ENCODE measurements at regions not wholly inside any gene's neighbourhood (a gene's known extent, or its start where the extent isn't known, plus 50 kb on each side); places are given as distances from the start of the nearest gene placed in this dataset.
A peak's percentile ranks its signal among the peaks of the same experiment; 100 is the strongest.

GRCh38 chr22:44599084-44599483 lies 101.1 kb upstream of the RTL6 start:
- Mint-ChIP-seq H3K36me3 (ENCODE audit: low read depth) (no peaks in the 10 kb centered on the region), H3K4me1 (peaks cover 31% of the 10 kb centered on the region), H3K27me3 (ENCODE audit: low read depth) (peaks cover 4% of the 10 kb centered on the region), H3K9me3 (no peaks in the 10 kb centered on the region), H3K4me3 (no peak overlapping the region), H3K27ac (ENCODE audit: unreplicated experiment) (no peak overlapping the region)
- DNase-seq (ENCODE audit: low read depth, low spot score), result no peak
- TF ChIP-seq CTCF (conservative IDR thresholded peaks at IDR 0.05), result no peak

- peaks cover 29% of the 10 kb centered on the region for H3K4me1 Mint-ChIP-seq
- no peak overlapping the region for H3K27ac Mint-ChIP-seq (ENCODE audit: unreplicated experiment)
- no peaks in the 10 kb centered on the region for H3K36me3 Mint-ChIP-seq (ENCODE audit: low read depth)
- H3K4me3 Mint-ChIP-seq, result no peak overlapping the region
- H3K27me3 Mint-ChIP-seq (ENCODE audit: low read depth), result peaks cover 4% of the 10 kb centered on the region
- no peak for TF ChIP-seq CTCF (conservative IDR thresholded peaks at IDR 0.05)
- no peaks in the 10 kb centered on the region for H3K9me3 Mint-ChIP-seq
- no peak for DNase-seq (ENCODE audit: low read depth, low spot score)
These were observed 99.6 kb upstream of the RTL6 start for GRCh38 chr22:44597616-44598015.

- no peak for DNase-seq (ENCODE audit: low read depth, low spot score)
- Mint-ChIP-seq H3K4me1 (peaks cover 36% of the 10 kb centered on the region), H3K9me3 (no peaks in the 10 kb centered on the region), H3K27me3 (ENCODE audit: low read depth) (peaks cover 4% of the 10 kb centered on the region), H3K27ac (ENCODE audit: unreplicated experiment) (peak overlapping the region; percentile 88), H3K36me3 (ENCODE audit: low read depth) (no peaks in the 10 kb centered on the region), H3K4me3 (no peak overlapping the region)
- TF ChIP-seq CTCF (conservative IDR thresholded peaks at IDR 0.05), result no peak
These were observed 98.5 kb upstream of the RTL6 start for GRCh38 chr22:44596396-44597125.

- no peaks in the 10 kb centered on the region for H3K36me3 Mint-ChIP-seq (ENCODE audit: low read depth)
- no peak for DNase-seq (ENCODE audit: low read depth, low spot score)
- H3K9me3 Mint-ChIP-seq, result no peaks in the 10 kb centered on the region
- no peak for TF ChIP-seq CTCF (conservative IDR thresholded peaks at IDR 0.05)
- H3K4me1 Mint-ChIP-seq, result peaks cover 36% of the 10 kb centered on the region
- H3K27ac Mint-ChIP-seq (ENCODE audit: unreplicated experiment), result peak overlapping the region; percentile 45
- H3K4me3 Mint-ChIP-seq, result peak overlapping the region; percentile 47
- H3K27me3 Mint-ChIP-seq (ENCODE audit: low read depth), result peaks cover 4% of the 10 kb centered on the region
These were observed 97.9 kb upstream of the RTL6 start for GRCh38 chr22:44595841-44596341.

- H3K4me3 Mint-ChIP-seq, result no peak overlapping the region
- no peaks in the 10 kb centered on the region for H3K9me3 Mint-ChIP-seq
- no peak for DNase-seq (ENCODE audit: low read depth, low spot score)
- TF ChIP-seq CTCF (conservative IDR thresholded peaks at IDR 0.05), result no peak
- no peak overlapping the region for H3K27ac Mint-ChIP-seq (ENCODE audit: unreplicated experiment)
- no peaks in the 10 kb centered on the region for H3K36me3 Mint-ChIP-seq (ENCODE audit: low read depth)
- peaks cover 4% of the 10 kb centered on the region for H3K27me3 Mint-ChIP-seq (ENCODE audit: low read depth)
- peaks cover 36% of the 10 kb centered on the region for H3K4me1 Mint-ChIP-seq
These were observed 96.9 kb upstream of the RTL6 start for GRCh38 chr22:44594951-44595350.

Measured in neural crest cell (in vitro differentiated cells).